T-cell (primary cell): ENCODE measurements at regions not wholly inside any gene's neighbourhood (a gene's known extent, or its start where the extent isn't known, plus 50 kb on each side); places are given as distances from the start of the nearest gene placed in this dataset.
"Not testable (repeated sequence)": the region's sequence is repeated elsewhere in the genome, so short reads cannot be mapped to it uniquely, and the experiment has no call there.

ENCODE experiments used
- ATAC-seq, 4 experiments: fragments of 200-7000 bp in 3 of 4; fragments of 150-1000 bp in 1 of 4; cut with Tn5 transposase; replicated peaks in 1 of 4; 1 replicate in 3 of 4; 2 replicates in 1 of 4; pipeline ENCODE4 v1.10.0; 2021; ENCODE audit warnings: moderate library complexity in 3 of 4, mild to moderate bottlenecking in 2 of 4, moderate number of reproducible peaks in 1 of 4
- CTCF ChIA-PET, 2 donors: fragments of 300-600 bp; sonication (Branson Sonifier 250); formaldehyde crosslinking; loops; one replicate each; lab custom pipeline; 2022; ENCODE audit warnings: antibody characterized with exemption in 2 of 2; lab: Charles Lee
- POLR2A ChIA-PET, 2 donors: fragments of 300-600 bp; sonication (Branson Sonifier 250); formaldehyde crosslinking; loops; one replicate each; lab custom pipeline; 2022; ENCODE audit warnings: antibody characterized with exemption in 2 of 2; lab: Charles Lee
- DNase-seq, 35 experiments: peaks; one replicate each; pipeline versions ENCODE4 v3.0.0 to v3.0.0-alpha.2; 2013 to 2023
- H3K27ac ChIP-seq: one replicate; pipeline ENCODE4 v1.5.1; 2013; ENCODE audit warnings: low read length
- H3K27me3 ChIP-seq, 2 experiments: replicated peaks in 1 of 2; 1 replicate in 1 of 2; 2 replicates in 1 of 2; pipeline versions ENCODE4 v1.6.1 to v1.7.0; 2013; ENCODE audit warnings: low read length in 1 of 2, mixed read lengths in 1 of 2; ENCODE audit not compliant: control insufficient read depth in 2 of 2, insufficient read depth in 2 of 2; ENCODE audit errors: extremely low read depth in 1 of 2
- H3K36me3 ChIP-seq, 2 donors: 1 replicate in 1 of 2; 2 replicates in 1 of 2; pipeline versions ENCODE4 v1.6.1 to v1.7.0; 2013; ENCODE audit warnings: low read length in 1 of 2; ENCODE audit not compliant: control insufficient read depth in 2 of 2, insufficient read depth in 1 of 2; ENCODE audit errors: extremely low read depth in 1 of 2
- H3K4me1 ChIP-seq, 2 experiments: 1 replicate in 1 of 2; 2 replicates in 1 of 2; pipeline versions ENCODE4 v1.6.1 to v1.7.0; 2013; ENCODE audit warnings: low read length in 2 of 2, mixed read lengths in 1 of 2; ENCODE audit not compliant: insufficient read depth in 2 of 2, control insufficient read depth in 1 of 2; ENCODE audit errors: extremely low read depth in 1 of 2
- H3K4me3 ChIP-seq, 2 donors: 1 replicate in 1 of 2; 2 replicates in 1 of 2; pipeline versions ENCODE4 v1.5.1 to v1.7.0; 2013; ENCODE audit warnings: mild to moderate bottlenecking in 2 of 2, low read length in 1 of 2, moderate library complexity in 1 of 2; ENCODE audit not compliant: control insufficient read depth in 1 of 2; ENCODE audit errors: extremely low read depth in 1 of 2
- H3K9me3 ChIP-seq: 2 replicates; pipeline ENCODE4 v1.7.0; 2013
- H3K27ac Mint-ChIP-seq, 2 donors: one replicate each; pipeline ENCODE4 v1.8.0; 2020 to 2021; ENCODE audit warnings: mild to moderate bottlenecking in 2 of 2, mixed read lengths in 2 of 2
- H3K27me3 Mint-ChIP-seq, 2 donors: one replicate each; pipeline ENCODE4 v1.8.0; 2021 to 2022; ENCODE audit warnings: mixed read lengths in 2 of 2
- H3K36me3 Mint-ChIP-seq: one replicate; pipeline ENCODE4 v1.8.0; 2021; ENCODE audit warnings: mixed read lengths
- H3K4me1 Mint-ChIP-seq, 3 donors: one replicate each; pipeline ENCODE4 v1.8.0; 2020 to 2022; ENCODE audit warnings: mixed read lengths in 3 of 3, mild to moderate bottlenecking in 1 of 3
- H3K4me3 Mint-ChIP-seq, 3 donors: one replicate each; pipeline ENCODE4 v1.8.0; 2020 to 2022; ENCODE audit warnings: mild to moderate bottlenecking in 3 of 3, mixed read lengths in 3 of 3, moderate library complexity in 3 of 3
- H3K9me3 Mint-ChIP-seq, 3 donors: one replicate each; pipeline ENCODE4 v1.8.0; 2020 to 2022; ENCODE audit warnings: mixed read lengths in 3 of 3
- WGBS: methylation state at CpG from one replicate; pipeline ENCODE4 v1.1.5; 2013; ENCODE audit warnings: missing lambda C conversion rate; ENCODE audit not compliant: insufficient coverage; 5-methylcytosine and 5-hydroxymethylcytosine counted together

GRCh38 chrY:20643055-20643454, 67.5 kb downstream of the EIF1AY start:
- ATAC-seq (no peak), DNase-seq (no peak)
- H3K27ac Mint-ChIP-seq: no peak overlapping the region
- ChIA-PET POLR2A (no interaction called here), CTCF (no interaction called here)
- H3K36me3 Mint-ChIP-seq: peaks cover 2% of the 10 kb centered on the region
- H3K4me3 Mint-ChIP-seq: no peak overlapping the region
- no peak overlapping the region for H3K27ac ChIP-seq
- H3K27me3 ChIP-seq: peaks cover 0 to 4% of the 10 kb centered on the region in 2 experiments
- no CpG with 5 or more reads among the region's 7 CpGs for WGBS
- H3K4me1 Mint-ChIP-seq: no peaks in the 10 kb centered on the region
- no peaks in the 10 kb centered on the region for H3K4me1 ChIP-seq
- no peak overlapping the region for H3K4me3 ChIP-seq
- H3K27me3 Mint-ChIP-seq: no peaks in the 10 kb centered on the region
- H3K9me3 ChIP-seq: no peaks in the 10 kb centered on the region
- H3K9me3 Mint-ChIP-seq: peaks cover 0 to 12% (median 0%) of the 10 kb centered on the region in 3 donors
- no peaks in the 10 kb centered on the region for H3K36me3 ChIP-seq

GRCh38 chrY:20648265-20648664, 72.7 kb downstream of the EIF1AY start:
- Histone ChIP-seq H3K36me3 (no peaks in the 10 kb centered on the region), H3K4me1 (no peaks in the 10 kb centered on the region), H3K27me3 (no peaks in the 10 kb centered on the region), H3K9me3 (no peaks in the 10 kb centered on the region), H3K27ac (no peak overlapping the region), H3K4me3 (no peak overlapping the region)
- POLR2A ChIA-PET: no interaction called here
- peak in 4 of 35 experiments; percentile 3 to 24 (median 13) for DNase-seq
- CTCF ChIA-PET: no interaction called here
- Mint-ChIP-seq H3K27me3 (no peaks in the 10 kb centered on the region), H3K4me1 (no peaks in the 10 kb centered on the region), H3K36me3 (no peaks in the 10 kb centered on the region), H3K4me3 (no peak overlapping the region), H3K9me3 (no peaks in the 10 kb centered on the region), H3K27ac (no peak overlapping the region)
- ATAC-seq: no peak
- 80% methylated on average over 2 of the region's 5 CpGs for WGBS

GRCh38 chrY:20648891-20649290, 73.3 kb downstream of the EIF1AY start:
- ATAC-seq, H3K27ac ChIP-seq, POLR2A ChIA-PET, H3K9me3 ChIP-seq, H3K4me3 Mint-ChIP-seq, H3K27ac Mint-ChIP-seq, CTCF ChIA-PET, H3K9me3 Mint-ChIP-seq, H3K4me1 Mint-ChIP-seq, H3K27me3 Mint-ChIP-seq, H3K4me3 ChIP-seq, H3K36me3 Mint-ChIP-seq, H3K4me1 ChIP-seq, H3K27me3 ChIP-seq, H3K36me3 ChIP-seq: not testable (repeated sequence)
- peak in 1 of 35 experiments; percentile 0 for DNase-seq
- WGBS: no CpG with 5 or more reads among the region's 1 CpG

GRCh38 chrY:20651481-20651880, 75.9 kb downstream of the EIF1AY start:
- H3K4me3 ChIP-seq: no peak overlapping the region
- CTCF ChIA-PET: no interaction called here
- no peak overlapping the region for H3K4me3 Mint-ChIP-seq

GRCh38 chrY:20659450-20659849, 83.9 kb downstream of the EIF1AY start:
- H3K9me3 Mint-ChIP-seq: no peaks in the 10 kb centered on the region
- H3K9me3 ChIP-seq: no peaks in the 10 kb centered on the region
- no peaks in the 10 kb centered on the region for H3K36me3 Mint-ChIP-seq
- no peak overlapping the region for H3K4me3 Mint-ChIP-seq
- POLR2A ChIA-PET: no interaction called here
- H3K27me3 ChIP-seq: no peaks in the 10 kb centered on the region
- no peak overlapping the region for H3K4me3 ChIP-seq
- no peak overlapping the region for H3K27ac Mint-ChIP-seq
- DNase-seq (no peak), ATAC-seq (no peak)
- H3K4me1 ChIP-seq: no peaks in the 10 kb centered on the region
- no peak overlapping the region for H3K27ac ChIP-seq
- no peaks in the 10 kb centered on the region for H3K27me3 Mint-ChIP-seq
- CTCF ChIA-PET: no interaction called here
- H3K4me1 Mint-ChIP-seq: no peaks in the 10 kb centered on the region
- WGBS: no CpG with 5 or more reads among the region's 2 CpGs
- H3K36me3 ChIP-seq: no peaks in the 10 kb centered on the region

More at GRCh38 chrY:20651481-20651880, 75.9 kb downstream of the EIF1AY start:
- Mint-ChIP-seq H3K27ac (no peak overlapping the region), H3K4me1 (no peaks in the 10 kb centered on the region), H3K36me3 (no peaks in the 10 kb centered on the region), H3K27me3 (no peaks in the 10 kb centered on the region), H3K9me3 (no peaks in the 10 kb centered on the region)
- Histone ChIP-seq H3K9me3 (no peaks in the 10 kb centered on the region), H3K27ac (no peak overlapping the region), H3K36me3 (no peaks in the 10 kb centered on the region), H3K27me3 (no peaks in the 10 kb centered on the region), H3K4me1 (no peaks in the 10 kb centered on the region)
- DNase-seq: no peak
- POLR2A ChIA-PET: no interaction called here
- WGBS: no CpG with 5 or more reads among the region's 4 CpGs
- ATAC-seq: no peak

- no peaks in the 10 kb centered on the region for H3K36me3 Mint-ChIP-seq
- H3K27me3 Mint-ChIP-seq: no peaks in the 10 kb centered on the region
- ChIA-PET POLR2A (no interaction called here), CTCF (no interaction called here)
- ATAC-seq (no peak), DNase-seq (no peak)
- Histone ChIP-seq H3K4me3 (no peak overlapping the region), H3K9me3 (no peaks in the 10 kb centered on the region), H3K4me1 (no peaks in the 10 kb centered on the region), H3K27ac (no peak overlapping the region), H3K27me3 (no peaks in the 10 kb centered on the region), H3K36me3 (no peaks in the 10 kb centered on the region)
- no peak overlapping the region for H3K4me3 Mint-ChIP-seq
- H3K27ac Mint-ChIP-seq: no peak overlapping the region
- no peaks in the 10 kb centered on the region for H3K9me3 Mint-ChIP-seq
- H3K4me1 Mint-ChIP-seq: no peaks in the 10 kb centered on the region
- no CpG with 5 or more reads among the region's 1 CpG for WGBS
Measured at GRCh38 chrY:20662204-20662603, 86.6 kb downstream of the EIF1AY start.

GRCh38 chrY:20664196-20664595, 88.6 kb downstream of the EIF1AY start:
- POLR2A ChIA-PET: no interaction called here
- CTCF ChIA-PET: no interaction called here
- Mint-ChIP-seq H3K9me3 (no peaks in the 10 kb centered on the region), H3K27me3 (no peaks in the 10 kb centered on the region), H3K4me3 (no peak overlapping the region), H3K27ac (no peak overlapping the region), H3K4me1 (no peaks in the 10 kb centered on the region), H3K36me3 (no peaks in the 10 kb centered on the region)
- Histone ChIP-seq H3K27ac (no peak overlapping the region), H3K4me1 (no peaks in the 10 kb centered on the region), H3K9me3 (no peaks in the 10 kb centered on the region), H3K27me3 (no peaks in the 10 kb centered on the region), H3K4me3 (no peak overlapping the region), H3K36me3 (no peaks in the 10 kb centered on the region)
- ATAC-seq: no peak
- no peak for DNase-seq
